DMS53 treated with DMSO at 0.1 percent for 48 hours (cell line): ENCODE measurements at regions not wholly inside any gene's neighbourhood (a gene's known extent, or its start where the extent isn't known, plus 50 kb on each side); places are given as distances from the start of the nearest gene placed in this dataset.

Experiments used
- DNase-seq: peaks from one replicate; lab custom pipeline; 2025; ENCODE audit not compliant: unreplicated experiment; lab: John Stamatoyannopoulos, UW

DNA sequence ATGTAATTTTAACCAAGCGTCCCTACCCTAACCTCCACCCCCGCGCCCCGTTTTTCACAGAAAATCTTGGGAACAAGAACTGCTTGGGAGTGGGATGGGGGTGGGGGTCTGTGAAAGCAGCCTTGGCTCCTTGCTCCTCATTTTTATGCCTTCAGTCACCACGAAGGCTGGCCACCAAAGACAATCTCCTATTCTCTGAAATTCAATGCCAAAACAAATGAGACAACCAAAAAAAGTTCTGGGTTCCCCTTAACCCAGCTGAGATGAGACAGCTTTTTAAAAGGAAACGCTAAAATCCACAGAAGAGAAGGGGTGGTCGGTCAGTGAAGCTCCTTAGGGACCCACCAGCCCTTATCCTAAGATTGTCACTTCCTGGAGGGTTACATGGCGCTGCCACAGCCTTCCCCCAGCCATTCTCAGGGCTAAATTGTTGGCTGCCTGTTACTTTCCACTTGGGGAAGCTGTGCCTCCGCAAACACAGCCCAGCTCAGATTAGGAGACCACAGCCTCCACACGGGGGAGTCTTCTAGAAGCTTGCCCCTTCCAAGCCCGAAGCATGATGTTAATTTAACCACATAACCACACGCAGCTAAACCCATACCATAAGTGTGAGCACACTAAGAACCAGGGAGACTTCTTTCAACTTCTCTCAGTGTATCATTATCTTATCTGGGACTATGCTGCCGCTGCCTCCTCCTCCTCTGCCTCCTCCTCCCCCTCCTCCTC is 136.3 kb downstream of the FOXD1 start:
- DNase-seq = no peak

DNA sequence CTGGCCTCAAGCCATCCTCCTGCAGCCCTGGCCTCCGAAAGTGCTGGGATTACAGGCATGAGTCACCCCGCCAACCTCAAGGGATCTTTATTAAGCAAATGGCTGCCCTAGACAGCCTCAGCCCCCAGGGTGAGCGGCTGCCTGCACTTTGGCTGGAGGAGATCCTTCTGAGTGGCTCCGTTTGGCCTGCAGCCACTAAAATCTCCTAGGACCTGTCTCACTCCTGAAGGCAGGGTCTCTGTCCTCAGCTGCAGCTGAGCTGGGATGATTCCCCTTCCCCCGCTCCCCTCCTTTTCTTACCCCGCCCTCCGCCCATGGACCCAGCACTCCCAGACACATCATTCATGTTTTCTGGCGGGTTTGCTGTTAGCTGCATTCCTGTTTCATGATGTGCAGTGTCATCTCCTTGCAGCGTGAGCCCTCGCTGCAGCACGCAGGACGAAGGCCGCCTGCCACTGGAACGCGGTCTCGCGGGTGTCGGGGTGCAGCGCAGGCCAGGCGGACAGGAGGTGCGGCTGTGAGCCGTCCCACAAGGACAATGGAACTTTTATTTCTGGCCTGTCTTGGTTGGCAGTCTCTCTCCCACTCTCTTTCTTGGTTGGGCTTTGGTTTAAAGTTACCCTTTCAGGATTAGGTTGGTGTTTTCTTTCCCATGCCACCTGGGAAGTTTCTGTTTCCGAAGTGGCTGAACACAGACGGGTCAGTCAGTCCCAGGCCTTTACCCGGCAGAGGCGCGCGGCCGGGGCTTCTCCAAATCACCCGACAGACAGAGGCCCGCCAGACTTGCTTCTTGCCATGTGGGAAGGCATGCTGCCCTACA is 137.1 kb downstream of the FOXD1 start:
- no peak for DNase-seq

- no peak for DNase-seq
These were observed 134.8 kb downstream of the TMEM174 start for GRCh38 chr5:73307645-73308355.

DNA sequence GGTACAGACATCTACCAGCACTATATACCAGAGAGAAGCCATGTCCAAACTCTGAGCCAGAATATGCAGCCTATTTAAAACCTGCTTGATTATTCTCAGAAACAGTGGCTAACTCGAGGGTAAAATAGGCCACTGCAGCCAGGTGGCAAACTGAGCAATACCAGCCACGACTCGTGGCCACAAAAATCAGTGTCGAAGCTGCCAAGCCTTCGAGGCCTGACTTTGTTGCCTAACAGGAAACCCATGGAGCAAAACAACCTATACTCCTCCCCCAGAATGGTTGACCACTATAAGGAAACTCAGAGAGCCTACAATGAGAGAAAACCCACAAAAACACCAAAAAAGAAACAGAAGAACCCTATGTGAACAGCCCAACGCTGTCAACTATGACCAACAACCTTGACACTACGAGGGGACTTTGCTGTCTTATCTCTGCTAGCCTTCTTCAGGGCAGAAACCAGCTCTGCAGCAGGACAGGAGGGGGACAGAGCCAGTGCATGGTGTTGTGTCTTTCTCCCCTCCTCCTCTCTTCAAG is 133.8 kb downstream of the TMEM174 start:
- DNase-seq = no peak

GRCh38 chr5:73306078-73306719 is 133.2 kb downstream of the TMEM174 start:
- DNase-seq = no peak

GRCh38 chr5:73305386-73305785 is 132.4 kb downstream of the TMEM174 start:
- no peak for DNase-seq

GRCh38 chr5:73304381-73304780 is 131.4 kb downstream of the TMEM174 start:
- DNase-seq = no peak

GRCh38 chr5:73303148-73304079 is 130.4 kb downstream of the TMEM174 start:
- peak; percentile 59 for DNase-seq

DNA sequence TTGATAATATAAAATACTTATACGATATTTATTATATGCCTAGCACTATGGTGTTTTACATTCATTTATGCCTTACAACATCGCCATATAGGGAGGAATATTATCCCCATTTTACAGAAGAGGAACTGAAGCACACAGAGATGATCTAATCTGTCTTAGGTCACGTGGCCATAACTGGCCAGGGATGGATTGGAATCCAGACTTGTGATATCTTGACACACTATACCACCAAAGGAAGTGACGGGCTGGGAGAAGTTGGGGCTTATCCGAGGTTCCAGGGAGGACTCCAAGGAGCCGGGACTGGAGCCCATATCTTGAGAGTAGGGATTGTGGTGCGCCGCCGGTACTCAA is 129.8 kb downstream of the TMEM174 start:
- DNase-seq = peak; percentile 54

- no peak for DNase-seq
These were observed 128.4 kb downstream of the TMEM174 start for GRCh38 chr5:73301208-73301901.

- no peak for DNase-seq
These were observed 127.6 kb downstream of the TMEM174 start for GRCh38 chr5:73300337-73301207.

- DNase-seq = no peak
These were observed 126.8 kb downstream of the TMEM174 start for GRCh38 chr5:73299665-73300336.

DNA sequence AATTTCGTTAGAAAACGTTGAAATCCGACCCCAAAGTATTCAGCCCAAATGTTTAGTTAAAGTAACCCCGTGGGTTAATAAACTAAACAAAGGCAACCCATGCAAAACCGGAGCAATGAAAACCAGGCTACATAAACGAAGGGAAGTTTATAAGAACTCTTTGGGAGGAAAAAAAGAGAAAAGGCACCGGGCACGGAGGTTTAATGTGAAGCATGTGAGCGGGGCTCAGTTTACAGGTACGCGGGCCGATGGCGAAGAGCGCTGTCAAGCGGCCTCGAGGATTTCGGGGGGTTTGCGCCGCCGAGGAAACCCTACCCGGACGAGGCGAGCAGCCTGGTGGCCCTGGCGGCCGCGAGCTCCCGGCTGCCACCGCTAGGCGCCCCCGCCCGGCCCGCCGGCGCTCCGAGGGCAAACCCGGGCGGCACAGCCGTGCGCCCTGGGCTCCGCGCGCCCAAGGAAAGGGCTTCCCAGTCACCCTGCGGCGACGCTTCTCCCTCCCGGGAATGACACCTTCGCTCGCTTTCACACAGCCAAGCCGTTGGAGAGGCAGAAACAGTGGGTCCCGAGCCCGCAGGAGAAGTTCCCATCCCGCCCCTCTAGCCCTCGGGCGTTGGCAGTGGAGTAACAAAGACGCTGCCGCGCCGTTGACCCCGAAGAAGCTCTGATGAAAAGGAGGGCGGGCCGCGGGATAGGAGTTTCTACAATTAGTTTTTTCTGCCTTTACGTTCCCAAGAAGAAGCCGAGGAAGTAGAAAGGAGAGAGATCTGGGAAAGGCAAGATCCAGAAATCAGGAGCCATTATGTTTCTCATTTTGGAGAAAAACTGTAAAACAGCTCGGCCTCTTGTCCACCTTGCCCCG is 126.0 kb downstream of the TMEM174 start:
- DNase-seq = no peak

GRCh38 chr5:73298251-73298771 is 125.3 kb downstream of the TMEM174 start:
- DNase-seq = no peak

GRCh38 chr5:73297430-73297829 is 124.4 kb downstream of the TMEM174 start:
- no peak for DNase-seq

- DNase-seq = no peak
These were observed 123.8 kb downstream of the TMEM174 start for GRCh38 chr5:73296772-73297171.

GRCh38 chr5:73295921-73296320 is 122.9 kb downstream of the TMEM174 start:
- DNase-seq = no peak
